ENCODE measurements at regions not wholly inside any gene's neighbourhood (a gene's known extent, or its start where the extent isn't known, plus 50 kb on each side); places are given as distances from the start of the nearest gene placed in this dataset.

- DNase-seq (ENCODE audit: low read depth, low spot score): peak; percentile 70
- no peaks in the 10 kb centered on the region for H3K79me2 ChIP-seq (ENCODE audit: control insufficient read depth, insufficient read depth, low read length)
- BruUV-seq (replicated peaks): no TSS peak
- no peak overlapping the region for H3K9ac ChIP-seq (replicated peaks; ENCODE audit: extremely low read depth, insufficient read depth, low read length)
- no peak for TF ChIP-seq POLR2AphosphoS5 (IDR thresholded peaks at IDR 0.05; ENCODE audit: insufficient read depth, low read depth, low read length)
- TF ChIP-seq GATA2 (IDR thresholded peaks at IDR 0.05; ENCODE audit: insufficient read depth, insufficient read length, low read depth, low read length): peak; percentile 21
- no peaks in the 10 kb centered on the region for H3K27me3 ChIP-seq (ENCODE audit: control insufficient read depth in 2 of 2, insufficient read depth in 2 of 2, low read length in 2 of 2)
- H3K4me3 ChIP-seq (replicated peaks in 1 of 3; ENCODE audit: insufficient read depth in 1 of 3, low read depth in 1 of 3, low read length in 3 of 3): peak overlapping the region in 1 of 3 experiments; percentile 22
- peak overlapping the region; percentile 28 for H3K27ac ChIP-seq (ENCODE audit: insufficient read depth, low read depth, low read length)
- dilution Hi-C loops (cut with MboI; ENCODE audit: extremely low pct_ligation_motif_present, low sequenced_read_pairs) (no loop called here), intact Hi-C loops (cut with micrococcal nuclease) (no loop called here)
- peaks cover 8% of the 10 kb centered on the region for H3K4me1 ChIP-seq (ENCODE audit: control insufficient read depth, extremely low read depth, insufficient read depth, low read length)
- H3K36me3 ChIP-seq (ENCODE audit: control insufficient read depth in 2 of 2, extremely low read depth in 1 of 2, insufficient read depth in 2 of 2, low read length in 2 of 2): no peaks in the 10 kb centered on the region
- peak overlapping the region; percentile 72 for H3K4me2 ChIP-seq (ENCODE audit: insufficient read depth, low read length)
- H2AFZ ChIP-seq (ENCODE audit: low read depth, low read length): no peak overlapping the region
- H4K20me1 ChIP-seq (replicated peaks; ENCODE audit: control insufficient read depth, extremely low read depth, insufficient read depth, low read length): no peaks in the 10 kb centered on the region
- ChIA-PET POLR2A (no interaction called here), CTCF (no interaction called here)
- H3K9me3 ChIP-seq (replicated peaks; ENCODE audit: control insufficient read depth, insufficient read depth, low read length): no peaks in the 10 kb centered on the region
- no peak for FAIRE-seq
- H3K9me1 ChIP-seq (replicated peaks; ENCODE audit: control insufficient read depth, extremely low read depth, insufficient read depth, low read length): no peaks in the 10 kb centered on the region
These were observed 758.4 kb upstream of the GCFC2 start for GRCh38 chr2:76469066-76469465.

GRCh38 chr2:76467326-76467725 is 756.6 kb upstream of the GCFC2 start:
- Histone ChIP-seq H3K4me1 (ENCODE audit: control insufficient read depth, extremely low read depth, insufficient read depth, low read length) (peaks cover 8% of the 10 kb centered on the region), H3K9ac (replicated peaks; ENCODE audit: extremely low read depth, insufficient read depth, low read length) (no peak overlapping the region), H2AFZ (ENCODE audit: low read depth, low read length) (no peak overlapping the region), H3K79me2 (ENCODE audit: control insufficient read depth, insufficient read depth, low read length) (no peaks in the 10 kb centered on the region), H4K20me1 (replicated peaks; ENCODE audit: control insufficient read depth, extremely low read depth, insufficient read depth, low read length) (no peaks in the 10 kb centered on the region), H3K27me3 (ENCODE audit: control insufficient read depth in 2 of 2, insufficient read depth in 2 of 2, low read length in 2 of 2) (no peaks in the 10 kb centered on the region), H3K36me3 (ENCODE audit: control insufficient read depth in 2 of 2, extremely low read depth in 1 of 2, insufficient read depth in 2 of 2, low read length in 2 of 2) (no peaks in the 10 kb centered on the region), H3K9me1 (replicated peaks; ENCODE audit: control insufficient read depth, extremely low read depth, insufficient read depth, low read length) (no peaks in the 10 kb centered on the region), H3K9me3 (replicated peaks; ENCODE audit: control insufficient read depth, insufficient read depth, low read length) (no peaks in the 10 kb centered on the region), H3K27ac (ENCODE audit: insufficient read depth, low read depth, low read length) (no peak overlapping the region), H3K4me3 (replicated peaks in 1 of 3; ENCODE audit: insufficient read depth in 1 of 3, low read depth in 1 of 3, low read length in 3 of 3) (no peak overlapping the region), H3K4me2 (ENCODE audit: insufficient read depth, low read length) (no peak overlapping the region)
- DNase-seq (ENCODE audit: low read depth, low spot score) (no peak), FAIRE-seq (no peak)
- intact Hi-C loops (cut with micrococcal nuclease) (no loop called here), dilution Hi-C loops (cut with MboI; ENCODE audit: extremely low pct_ligation_motif_present, low sequenced_read_pairs) (no loop called here)
- TF ChIP-seq MYC (IDR thresholded peaks at IDR 0.05; ENCODE audit: low read depth, low read length) (no peak), FOS (IDR thresholded peaks at IDR 0.05; ENCODE audit: borderline replicate concordance, insufficient read depth, low read length) (no peak), POLR2A (IDR thresholded peaks at IDR 0.05; ENCODE audit: low read depth, low read length) (no peak), CTCF (IDR thresholded peaks at IDR 0.05; ENCODE audit: extremely low read depth in 1 of 2, insufficient read depth in 1 of 2, low read depth in 1 of 2, low read length in 2 of 2) (no peak), GATA2 (IDR thresholded peaks at IDR 0.05; ENCODE audit: insufficient read depth, insufficient read length, low read depth, low read length) (no peak), JUN (IDR thresholded peaks at IDR 0.05; ENCODE audit: borderline replicate concordance, insufficient read depth, insufficient read length, low read depth) (no peak)
- POLR2A ChIA-PET: no interaction called here
- CTCF ChIA-PET: interaction anchor here (1.2 kb wide), 1 partner anchor 16 kb away, joined by 3 read pairs; no protein-coding TSS in a partner anchor
- BruUV-seq (replicated peaks): no TSS peak

Data from endothelial cell of umbilical vein (primary cell).